SKM-1 (cell line): ENCODE measurements at regions not wholly inside any gene's neighbourhood (a gene's known extent, or its start where the extent isn't known, plus 50 kb on each side); places are given as distances from the start of the nearest gene placed in this dataset.

Experiments used
- DNase-seq: peaks from one replicate; lab custom pipeline; 2025; ENCODE audit not compliant: unreplicated experiment; lab: John Stamatoyannopoulos, UW

- DNase-seq = no peak
Measured at GRCh38 chr4:151953312-151953711, 192.5 kb upstream of the GATB start.

GRCh38 chr4:151952711-151953254 lies 192.0 kb upstream of the GATB start:
- no peak for DNase-seq

DNA sequence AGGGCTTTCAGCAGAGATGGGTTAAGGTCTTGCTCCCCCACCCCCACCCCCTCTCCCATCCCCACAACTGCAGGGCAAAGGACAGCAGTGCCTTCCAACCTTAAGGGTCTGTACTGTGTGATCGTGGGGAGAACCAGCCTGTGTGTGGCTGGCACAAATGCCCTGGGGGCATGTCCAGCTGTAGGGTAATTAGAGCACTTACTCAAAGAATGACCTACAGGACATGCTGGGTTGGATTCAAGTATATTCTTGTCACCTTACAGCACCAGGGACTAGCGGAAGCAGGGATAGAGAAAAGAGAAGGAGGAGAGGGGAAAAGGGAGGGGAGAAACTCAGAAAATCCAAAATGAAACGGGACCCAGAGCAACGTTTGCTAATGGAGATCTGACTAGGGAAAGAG lies 191.3 kb upstream of the GATB start:
- no peak for DNase-seq

DNA sequence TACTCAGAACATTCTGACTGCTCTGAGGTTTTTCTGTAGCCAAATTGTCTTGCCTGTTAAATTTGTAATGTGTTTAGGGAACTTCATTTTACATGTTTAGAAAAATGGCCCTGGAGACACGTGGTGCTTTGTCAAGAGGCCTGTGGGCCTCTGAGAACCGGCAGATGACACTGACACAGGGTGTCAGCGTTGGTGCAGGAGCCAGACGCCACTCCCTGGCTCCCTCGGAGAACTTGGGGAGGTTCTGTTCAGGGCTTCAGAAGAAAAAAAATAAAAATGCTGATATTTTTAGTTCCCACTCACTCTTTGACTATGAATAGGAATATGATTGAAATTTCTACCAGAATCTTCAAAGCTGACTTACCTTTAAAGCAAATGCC lies 190.9 kb upstream of the GATB start:
- no peak for DNase-seq

DNA sequence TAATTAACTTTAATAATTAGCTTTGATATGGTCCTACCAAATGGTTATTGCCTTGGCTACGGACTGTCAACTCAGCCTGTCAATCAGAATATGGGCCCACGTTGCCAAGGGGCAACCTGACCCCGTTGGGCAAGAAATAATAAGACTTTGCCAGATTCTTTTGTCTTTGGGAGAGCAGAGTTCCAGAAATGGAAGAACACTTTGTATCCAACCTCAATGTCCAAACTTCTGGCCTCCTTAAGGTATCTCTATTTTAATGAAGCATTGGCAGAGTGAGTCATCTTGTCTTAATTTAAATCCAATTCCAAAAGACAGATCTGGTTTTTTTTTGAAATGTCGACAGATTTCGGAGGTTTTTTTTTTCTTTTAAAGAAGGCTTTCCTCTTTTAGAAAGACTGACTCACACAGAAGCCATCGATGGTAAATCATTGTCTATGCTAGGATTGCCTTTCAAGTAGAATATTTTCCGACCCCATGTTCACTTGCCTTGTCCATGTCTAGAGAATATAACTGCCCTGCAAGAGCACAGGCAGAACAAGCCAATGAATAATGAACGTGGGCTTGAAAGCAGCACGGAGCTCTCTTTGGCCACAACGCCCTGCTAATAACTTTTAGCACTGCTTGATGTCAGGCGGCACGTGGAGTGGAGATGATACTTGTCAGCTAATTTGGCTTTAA lies 190.3 kb upstream of the GATB start:
- no peak for DNase-seq

DNA sequence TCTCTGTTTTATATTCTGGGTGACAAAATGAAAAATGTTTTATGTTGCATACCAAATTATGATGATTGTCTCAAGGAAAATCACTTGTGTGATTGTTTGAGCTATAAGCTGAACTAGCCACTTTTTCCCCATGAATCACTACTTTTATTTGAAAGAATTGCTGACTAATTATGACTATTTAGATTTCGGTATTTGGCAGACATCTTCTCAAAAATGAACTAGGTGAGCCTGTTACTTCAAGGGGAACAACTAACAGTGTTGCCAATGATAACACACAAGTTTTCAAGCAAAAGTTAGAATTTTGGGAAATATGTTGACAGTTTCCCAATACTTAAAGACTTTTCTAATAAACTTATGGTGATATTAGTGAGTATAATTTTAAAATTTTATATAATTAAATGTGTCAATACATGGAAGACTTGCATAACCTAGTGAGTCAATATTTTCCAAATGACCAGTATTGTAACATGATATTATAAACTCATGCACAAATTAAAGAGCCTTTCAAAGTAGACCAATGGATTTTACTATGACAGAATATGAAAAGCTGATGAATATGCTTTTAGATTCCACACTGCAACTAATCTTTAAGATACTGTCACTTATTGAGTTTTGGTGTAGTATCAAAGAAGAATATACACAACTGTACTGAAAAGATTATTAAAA lies 187.7 kb upstream of the GATB start:
- DNase-seq = no peak

DNA sequence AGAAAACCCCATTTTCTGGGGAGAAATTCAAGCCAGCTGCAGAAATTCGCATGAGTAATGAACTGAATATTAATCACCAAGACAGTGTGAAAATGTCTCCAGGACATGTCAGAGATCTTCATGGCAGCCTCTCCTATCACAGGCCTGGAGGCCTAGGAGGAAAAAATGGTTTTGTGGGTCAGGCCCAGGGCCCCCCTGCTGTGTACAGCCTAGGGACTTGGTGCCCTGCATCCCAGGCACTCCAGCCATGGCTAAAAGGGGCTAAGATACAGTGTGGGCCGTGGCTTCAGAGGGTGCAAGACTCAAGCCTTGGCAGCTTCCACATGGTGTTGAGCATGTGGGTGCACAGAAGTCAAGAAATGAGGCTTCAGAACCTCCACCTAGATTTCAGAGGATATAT lies 185.9 kb upstream of the GATB start:
- DNase-seq = no peak

GRCh38 chr4:151942971-151943370 lies 182.2 kb upstream of the GATB start:
- DNase-seq = no peak

DNA sequence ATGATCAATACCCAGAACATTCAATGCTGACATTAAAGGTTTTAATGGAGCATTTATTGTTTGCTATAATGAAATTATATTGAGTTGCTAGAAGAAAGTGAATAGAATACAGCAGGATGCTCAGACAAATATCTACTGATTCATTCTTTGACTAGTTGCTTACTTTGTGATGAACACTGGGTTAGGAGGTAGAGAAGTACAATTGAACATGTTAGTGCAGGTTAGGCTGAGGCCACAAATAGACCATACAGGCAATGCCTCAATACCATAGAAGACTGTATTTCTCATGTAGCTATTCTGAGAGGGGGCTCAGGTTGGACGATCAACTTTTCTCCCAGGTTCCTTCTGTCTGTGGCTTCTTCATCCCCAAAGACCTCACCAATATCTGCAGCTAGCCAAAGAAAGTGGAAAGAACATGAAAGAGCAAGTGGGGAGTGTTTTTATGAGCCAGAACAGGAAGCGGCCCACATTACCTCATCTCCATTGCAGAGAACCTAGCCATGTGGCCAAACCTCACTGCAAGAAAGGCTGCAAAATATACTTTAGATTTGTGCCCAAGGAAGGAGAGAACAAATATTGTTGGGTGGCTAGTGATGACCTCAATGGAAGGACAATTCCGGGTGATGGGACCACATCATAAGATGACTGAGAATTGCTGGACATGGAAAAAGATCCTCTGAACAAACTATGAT lies 180.3 kb upstream of the GATB start:
- no peak for DNase-seq

DNA sequence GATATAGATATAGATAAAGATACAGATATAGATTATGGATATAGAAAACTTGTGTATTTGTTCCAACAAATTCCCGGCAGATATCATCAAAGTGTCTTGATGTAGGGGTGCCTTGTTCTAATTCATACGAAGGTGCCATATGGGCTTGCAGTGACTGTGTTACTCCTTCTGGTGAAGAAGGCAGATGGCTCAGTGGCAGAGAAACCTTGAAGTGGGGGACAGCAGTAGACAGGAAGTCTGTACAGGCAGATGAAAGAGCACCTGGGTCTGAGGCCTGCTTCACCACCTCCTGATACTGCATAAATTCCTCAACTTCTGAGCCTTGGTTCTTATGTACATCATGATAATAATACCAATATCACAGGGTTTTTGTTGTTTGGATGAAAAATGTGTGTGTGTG lies 179.5 kb upstream of the GATB start:
- no peak for DNase-seq

DNA sequence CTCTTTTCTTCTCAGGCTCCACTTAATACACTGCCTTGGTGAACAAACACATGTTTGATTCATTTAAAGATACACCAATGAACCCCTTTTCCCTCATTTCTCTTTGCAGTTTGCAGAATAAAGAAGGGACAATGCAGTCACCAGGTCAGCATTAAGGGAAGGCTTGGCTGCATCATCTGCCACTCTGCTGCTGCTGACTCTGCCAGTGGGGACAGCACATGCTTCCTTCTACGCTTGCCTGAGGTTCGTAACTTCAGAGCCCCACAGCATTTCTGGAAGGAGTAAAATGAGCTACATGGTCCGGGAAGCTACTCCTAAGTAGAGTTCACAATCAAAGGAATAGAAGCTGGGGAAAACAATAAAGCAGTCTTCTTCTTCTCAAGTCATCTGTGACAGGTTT lies 178.9 kb upstream of the GATB start:
- DNase-seq = no peak

- DNase-seq = no peak
Measured at GRCh38 chr4:151935411-151935810, 174.6 kb upstream of the GATB start.

- no peak for DNase-seq
Measured at GRCh38 chr4:151934766-151935165, 174.0 kb upstream of the GATB start.

- DNase-seq = no peak
Measured at GRCh38 chr4:151933122-151933827, 172.5 kb upstream of the GATB start.

GRCh38 chr4:151931563-151931962 lies 170.8 kb upstream of the GATB start:
- no peak for DNase-seq

DNA sequence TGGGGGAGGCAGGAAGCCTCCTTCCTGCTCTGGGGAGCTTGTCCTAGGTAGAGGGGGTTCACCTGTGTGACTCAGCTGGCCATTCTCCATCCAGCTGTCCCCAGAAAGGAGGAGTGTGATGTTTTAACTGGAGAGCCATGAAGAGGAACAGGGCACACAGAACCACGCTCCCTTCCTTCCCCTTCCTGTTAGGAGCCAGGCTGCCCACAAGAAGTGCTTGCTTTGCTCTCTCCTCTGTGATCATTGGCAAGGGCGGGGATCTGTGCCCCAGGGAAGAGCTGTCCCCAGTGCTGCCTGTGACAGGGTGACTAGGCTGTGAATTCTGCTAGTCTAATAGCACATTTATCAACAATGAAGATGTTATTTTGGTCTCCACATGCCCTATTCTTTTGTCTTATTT lies 169.6 kb upstream of the GATB start:
- no peak for DNase-seq

DNA sequence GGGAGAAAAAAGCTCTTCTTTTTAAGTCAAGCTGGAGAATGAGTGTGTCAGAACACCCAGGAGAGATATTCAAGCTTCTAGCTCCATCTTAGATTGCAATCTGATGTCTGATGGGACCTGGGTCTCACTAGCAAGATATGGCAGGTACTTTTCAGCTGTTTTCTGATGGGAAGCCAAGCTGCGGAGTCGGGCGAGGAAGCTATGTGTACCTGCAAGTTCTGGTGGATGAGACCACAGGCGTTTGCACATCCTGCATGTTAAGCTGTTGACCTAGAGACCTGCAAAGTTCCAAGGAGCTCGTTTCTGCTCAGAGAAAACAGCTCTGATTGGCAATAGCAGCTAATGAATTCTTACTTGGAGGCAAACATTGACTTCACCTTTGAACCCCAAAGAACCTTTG lies 167.3 kb upstream of the GATB start:
- DNase-seq = no peak

- no peak for DNase-seq
Measured at GRCh38 chr4:151922811-151923210, 162.0 kb upstream of the GATB start.

- no peak for DNase-seq
Measured at GRCh38 chr4:151922306-151922705, 161.5 kb upstream of the GATB start.

DNA sequence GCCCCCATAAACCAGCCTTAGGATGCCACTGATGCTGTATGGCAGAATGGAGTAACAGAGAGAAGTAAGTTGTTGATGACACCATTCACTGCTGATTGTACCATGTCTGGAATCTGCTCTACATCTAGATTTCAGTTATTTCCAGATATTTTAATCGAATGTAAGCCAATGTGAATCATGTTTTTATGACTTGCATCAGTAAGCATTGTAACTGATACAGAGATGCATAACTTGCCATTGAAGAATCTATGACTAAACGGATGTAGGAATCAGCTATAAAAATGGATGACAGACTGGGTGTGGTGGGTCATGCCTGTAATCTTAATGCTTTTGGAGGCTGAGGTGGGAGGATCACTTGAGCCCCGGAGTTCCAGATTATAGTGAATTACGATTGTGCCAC lies 161.0 kb upstream of the GATB start:
- no peak for DNase-seq

DNA sequence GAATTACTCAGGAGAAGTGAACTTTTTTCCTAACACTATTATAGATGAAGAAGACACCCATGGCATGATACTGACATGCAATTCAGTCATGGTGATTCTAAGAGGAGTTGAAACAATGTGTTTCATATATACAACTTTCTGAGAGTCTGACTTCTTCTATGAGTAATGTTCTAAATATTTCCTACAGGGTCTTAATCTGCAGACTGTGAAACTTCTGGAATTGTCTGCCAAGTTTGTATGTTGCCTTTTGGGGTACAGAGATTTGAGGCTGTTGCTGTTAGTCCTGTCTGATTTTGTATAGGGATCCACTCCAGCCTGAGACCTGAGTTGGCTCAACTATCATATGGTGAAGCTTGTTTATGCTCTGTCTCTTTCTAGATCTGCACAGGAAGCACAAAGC lies 160.6 kb upstream of the GATB start:
- no peak for DNase-seq
